ENCODE measurements at regions not wholly inside any gene's neighbourhood (a gene's known extent, or its start where the extent isn't known, plus 50 kb on each side); places are given as distances from the start of the nearest gene placed in this dataset.

- TF ChIP-seq POLR2A (IDR thresholded peaks at IDR 0.05) (no peak), POLR2AphosphoS5 (IDR thresholded peaks at IDR 0.05) (no peak)
Measured at GRCh38 chr1:81682490-81682889, 118.2 kb upstream of the ADGRL2 start.

Data from prostate gland (tissue), 1 donor.